ENCODE measurements at regions not wholly inside any gene's neighbourhood (a gene's known extent, or its start where the extent isn't known, plus 50 kb on each side); places are given as distances from the start of the nearest gene placed in this dataset.

- H3K4me3 ChIP-seq (replicated peaks; ENCODE audit: low read depth, low read length) = no peak overlapping the region
- DNase-seq (ENCODE audit: extremely low read depth, insufficient read length) = no peak
- no peak for TF ChIP-seq CTCF (IDR thresholded peaks at IDR 0.05; ENCODE audit: insufficient read depth, low read length, poor library complexity, severe bottlenecking)
- no peaks in the 10 kb centered on the region for H3K27me3 ChIP-seq (replicated peaks; ENCODE audit: control insufficient read depth, insufficient read depth, low read length)
- no peaks in the 10 kb centered on the region for H3K36me3 ChIP-seq (ENCODE audit: control insufficient read depth, insufficient read depth, low read length)
Measured at GRCh38 chr14:97820781-97821180, 1023.6 kb downstream of the VRK1 start.

GRCh38 chr14:97824218-97824617, 1027.0 kb downstream of the VRK1 start:
- Histone ChIP-seq H3K27me3 (replicated peaks; ENCODE audit: control insufficient read depth, insufficient read depth, low read length) (no peaks in the 10 kb centered on the region), H3K4me3 (replicated peaks; ENCODE audit: low read depth, low read length) (no peak overlapping the region), H3K36me3 (ENCODE audit: control insufficient read depth, insufficient read depth, low read length) (no peaks in the 10 kb centered on the region)
- no peak for TF ChIP-seq CTCF (IDR thresholded peaks at IDR 0.05; ENCODE audit: insufficient read depth, low read length, poor library complexity, severe bottlenecking)
- DNase-seq (ENCODE audit: extremely low read depth, insufficient read length) = no peak

- Histone ChIP-seq H3K36me3 (ENCODE audit: control insufficient read depth, insufficient read depth, low read length) (no peaks in the 10 kb centered on the region), H3K27me3 (replicated peaks; ENCODE audit: control insufficient read depth, insufficient read depth, low read length) (no peaks in the 10 kb centered on the region), H3K4me3 (replicated peaks; ENCODE audit: low read depth, low read length) (no peak overlapping the region)
- TF ChIP-seq CTCF (IDR thresholded peaks at IDR 0.05; ENCODE audit: insufficient read depth, low read length, poor library complexity, severe bottlenecking) = no peak
- no peak for DNase-seq (ENCODE audit: extremely low read depth, insufficient read length)
Measured at GRCh38 chr14:97827746-97828145, 1030.6 kb downstream of the VRK1 start.

- TF ChIP-seq CTCF (IDR thresholded peaks at IDR 0.05; ENCODE audit: insufficient read depth, low read length, poor library complexity, severe bottlenecking) = no peak
- no peak overlapping the region for H3K4me3 ChIP-seq (replicated peaks; ENCODE audit: low read depth, low read length)
Measured at GRCh38 chr14:97832776-97833175, 1035.6 kb downstream of the VRK1 start.

GRCh38 chr14:97838986-97839385, 1041.8 kb downstream of the VRK1 start:
- no peaks in the 10 kb centered on the region for H3K27me3 ChIP-seq (replicated peaks; ENCODE audit: control insufficient read depth, insufficient read depth, low read length)
- H3K36me3 ChIP-seq (ENCODE audit: control insufficient read depth, insufficient read depth, low read length) = no peaks in the 10 kb centered on the region
- no peak for TF ChIP-seq CTCF (IDR thresholded peaks at IDR 0.05; ENCODE audit: insufficient read depth, low read length, poor library complexity, severe bottlenecking)
- H3K4me3 ChIP-seq (replicated peaks; ENCODE audit: low read depth, low read length) = no peak overlapping the region
- DNase-seq (ENCODE audit: extremely low read depth, insufficient read length) = no peak

More at GRCh38 chr14:97832776-97833175, 1035.6 kb downstream of the VRK1 start:
- no peaks in the 10 kb centered on the region for H3K27me3 ChIP-seq (replicated peaks; ENCODE audit: control insufficient read depth, insufficient read depth, low read length)
- no peaks in the 10 kb centered on the region for H3K36me3 ChIP-seq (ENCODE audit: control insufficient read depth, insufficient read depth, low read length)
- no peak for DNase-seq (ENCODE audit: extremely low read depth, insufficient read length)

GRCh38 chr14:97840159-97840558, 1043.0 kb downstream of the VRK1 start:
- DNase-seq (ENCODE audit: extremely low read depth, insufficient read length) = no peak
- H3K36me3 ChIP-seq (ENCODE audit: control insufficient read depth, insufficient read depth, low read length) = no peaks in the 10 kb centered on the region
- no peaks in the 10 kb centered on the region for H3K27me3 ChIP-seq (replicated peaks; ENCODE audit: control insufficient read depth, insufficient read depth, low read length)
- TF ChIP-seq CTCF (IDR thresholded peaks at IDR 0.05; ENCODE audit: insufficient read depth, low read length, poor library complexity, severe bottlenecking) = no peak
- H3K4me3 ChIP-seq (replicated peaks; ENCODE audit: low read depth, low read length) = no peak overlapping the region

Data from GM06990 (cell line).